GM18909 (cell line): ENCODE measurements at regions not wholly inside any gene's neighbourhood (a gene's known extent, or its start where the extent isn't known, plus 50 kb on each side); places are given as distances from the start of the nearest gene placed in this dataset.
"Not testable (repeated sequence)": the region's sequence is repeated elsewhere in the genome, so short reads cannot be mapped to it uniquely, and the experiment has no call there.

ENCODE experiments used
- ATAC-seq: cut with Tn5 transposase; IDR thresholded peaks from one replicate; pipeline ENCODE4 v1.9.1; 2021; ENCODE audit warnings: mild to moderate bottlenecking; ENCODE audit not compliant: unreplicated experiment, poor library complexity

DNA sequence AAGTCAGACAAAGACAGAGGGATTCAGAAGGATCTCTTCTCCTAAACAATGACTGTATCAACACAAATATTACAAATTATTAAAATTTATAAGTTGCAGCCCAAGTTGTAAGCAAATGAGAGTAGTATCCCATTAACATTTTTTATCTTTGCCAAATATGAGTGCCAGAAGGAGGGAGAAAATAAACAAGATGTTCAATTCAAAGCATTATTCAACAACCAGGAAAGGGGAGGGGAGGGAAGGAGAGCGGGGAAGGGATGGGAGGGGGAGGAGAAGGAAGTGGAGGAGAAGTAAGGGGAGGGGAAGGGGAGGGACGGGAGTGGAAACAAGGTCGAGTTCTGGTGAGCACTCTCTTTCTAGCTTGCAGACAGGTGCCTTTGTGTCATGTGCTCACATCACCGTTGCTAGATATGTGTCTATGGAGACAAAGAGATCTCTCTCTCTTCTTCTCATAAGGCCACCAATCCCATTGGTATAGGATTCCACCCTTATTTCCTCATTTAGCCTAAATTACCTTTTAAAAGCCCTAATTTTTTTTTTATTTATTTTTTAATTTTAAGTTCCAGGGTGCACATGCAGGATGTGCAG is 679.6 kb upstream of the CHAC2 start:
- no peak for ATAC-seq

DNA sequence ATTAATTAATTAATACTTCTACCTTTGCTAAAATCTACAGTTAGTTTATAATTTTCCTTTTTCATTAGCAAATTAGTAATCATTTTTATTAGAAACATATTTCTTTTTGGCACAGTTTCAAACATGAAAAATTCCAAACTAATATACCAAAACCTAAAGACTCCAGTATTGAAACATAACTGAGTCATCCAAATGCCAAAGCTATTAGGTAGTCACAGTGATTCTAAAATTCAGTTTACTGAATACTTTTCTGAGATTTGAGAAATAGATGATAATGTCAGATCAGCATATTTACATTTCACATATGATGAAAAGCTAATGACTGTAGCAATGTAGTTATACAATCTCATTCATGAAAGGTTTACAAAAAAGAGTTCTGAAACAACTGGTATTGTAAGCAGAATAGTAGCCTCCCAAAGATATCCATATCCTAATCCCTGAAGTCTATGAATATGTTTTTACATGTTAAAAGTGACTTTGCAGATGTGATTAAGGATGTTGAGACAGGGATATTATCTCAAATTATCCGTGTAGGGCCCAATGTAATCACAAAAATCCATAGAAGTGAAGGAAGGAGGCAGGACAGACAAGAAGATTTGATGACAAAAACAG is 680.2 kb upstream of the CHAC2 start:
- no peak for ATAC-seq

- no peak for ATAC-seq
These were observed 690.2 kb upstream of the CHAC2 start for GRCh38 chr2:53077413-53077812.

DNA sequence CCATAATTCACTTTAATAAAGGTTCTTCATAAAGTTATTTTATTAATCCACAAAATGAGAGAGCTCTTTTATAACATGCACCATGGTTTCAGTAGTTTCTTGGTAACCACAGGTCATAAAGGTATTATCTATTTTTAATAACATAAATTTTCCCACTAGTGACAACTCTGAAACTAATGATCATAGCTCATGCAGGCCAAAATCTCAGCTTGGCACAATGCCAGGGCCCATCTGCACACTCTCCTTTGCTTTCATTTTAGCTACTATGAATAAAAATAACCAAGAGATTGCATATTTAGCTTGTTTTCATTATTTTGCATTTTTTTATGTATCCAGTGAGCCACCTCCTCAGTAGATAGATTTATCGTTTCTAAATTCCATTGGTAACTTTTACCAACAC is 691.8 kb upstream of the CHAC2 start:
- no peak for ATAC-seq

GRCh38 chr2:53067533-53067932 is 700.1 kb upstream of the CHAC2 start:
- no peak for ATAC-seq

DNA sequence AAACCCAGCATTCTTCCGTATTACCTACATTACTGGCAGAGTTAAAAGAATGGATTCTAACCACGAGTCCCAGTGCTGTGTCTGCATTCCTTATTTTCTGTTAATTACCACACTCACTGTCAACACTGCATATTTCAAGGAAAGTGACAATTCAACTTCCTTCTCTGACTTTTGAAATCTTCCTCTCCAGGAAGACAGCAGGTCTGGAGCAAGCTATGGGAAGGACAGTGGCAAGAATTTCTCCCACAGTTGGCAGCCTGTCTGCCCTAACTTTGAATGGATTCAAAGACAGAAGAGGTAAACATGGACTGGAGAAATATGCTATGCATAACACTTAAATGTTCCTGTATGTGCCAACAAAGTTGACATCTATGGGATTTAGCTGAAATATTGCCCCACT is 700.5 kb upstream of the CHAC2 start:
- no peak for ATAC-seq

- ATAC-seq: no peak
These were observed 703.5 kb upstream of the CHAC2 start for GRCh38 chr2:53064154-53064553.

DNA sequence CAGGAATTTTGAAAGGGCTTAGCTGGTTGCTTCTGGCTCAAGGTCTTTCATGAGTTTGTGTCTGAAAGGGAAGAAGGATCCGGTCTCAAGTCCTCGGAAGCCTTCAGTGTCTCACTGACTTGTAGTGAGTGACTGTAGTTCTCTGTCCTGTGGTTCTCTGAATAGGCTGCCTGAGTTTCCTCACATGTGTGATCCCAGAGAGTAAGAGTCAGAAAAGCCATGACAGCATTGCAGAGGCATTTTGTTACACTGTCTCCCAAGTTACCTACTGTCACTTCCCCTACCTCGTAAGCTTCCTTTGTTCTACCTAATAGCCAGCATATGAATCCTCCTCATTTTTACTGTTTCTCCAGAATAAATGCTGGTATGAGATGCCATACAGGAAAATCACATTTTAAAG is 709.1 kb upstream of the CHAC2 start:
- no peak for ATAC-seq

- no peak for ATAC-seq
These were observed 713.7 kb upstream of the CHAC2 start for GRCh38 chr2:53053937-53054336.

DNA sequence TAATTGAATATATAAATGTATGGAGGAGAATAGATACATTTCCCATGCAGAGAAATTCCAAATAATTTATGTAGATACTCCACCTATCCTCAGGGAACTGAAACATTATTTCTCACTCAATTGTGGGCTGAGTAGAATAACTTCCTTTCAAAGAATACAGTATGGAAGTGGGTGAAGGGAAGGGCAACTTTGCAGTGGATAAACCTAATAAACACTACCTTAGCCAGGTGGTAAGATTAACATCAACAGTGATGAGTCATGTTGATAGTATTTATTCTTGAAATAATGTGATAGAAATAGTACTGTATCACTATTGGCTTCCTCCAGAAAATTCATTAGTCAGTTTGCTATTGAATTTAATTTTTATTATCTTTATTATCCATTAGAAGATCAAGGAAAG is 716.4 kb upstream of the CHAC2 start:
- no peak for ATAC-seq

DNA sequence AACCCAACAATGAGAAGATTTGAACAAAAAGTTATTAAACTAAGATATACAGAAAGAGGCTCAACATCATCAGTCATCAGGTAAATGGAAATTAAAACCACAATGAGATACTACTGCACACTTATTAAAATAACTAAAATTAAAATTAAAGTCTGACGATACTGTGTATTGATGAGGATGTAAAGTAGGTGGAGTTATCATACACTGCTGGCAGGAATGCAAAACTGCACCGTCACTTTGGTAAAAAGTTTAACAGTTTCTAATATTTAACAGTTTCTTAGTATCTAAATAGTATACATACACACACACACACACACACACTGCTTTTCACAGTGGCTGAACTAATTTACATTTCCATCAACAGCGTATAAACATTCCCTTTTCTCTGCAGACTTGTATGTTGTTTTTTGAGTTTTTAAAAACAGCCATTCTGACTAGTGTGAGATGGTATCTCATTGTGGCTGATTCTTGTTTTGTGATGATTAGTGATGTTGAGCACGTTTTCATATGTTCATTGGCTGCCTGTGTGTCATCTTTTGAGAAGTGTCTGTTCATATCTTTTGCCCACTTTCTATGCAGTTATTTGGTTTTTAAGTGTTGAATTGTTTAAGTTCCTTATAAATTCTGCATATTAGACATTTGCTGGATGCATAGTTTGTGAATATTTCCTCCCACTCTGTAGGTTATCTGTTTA is 726.9 kb upstream of the CHAC2 start:
- ATAC-seq: no peak

GRCh38 chr2:53036196-53036595 is 731.4 kb upstream of the CHAC2 start:
- no peak for ATAC-seq

- no peak for ATAC-seq
These were observed 732.5 kb upstream of the CHAC2 start for GRCh38 chr2:53035153-53035552.

- ATAC-seq: no peak
These were observed 734.2 kb upstream of the CHAC2 start for GRCh38 chr2:53033411-53033810.

- no peak for ATAC-seq
These were observed 738.7 kb upstream of the CHAC2 start for GRCh38 chr2:53028746-53029423.

DNA sequence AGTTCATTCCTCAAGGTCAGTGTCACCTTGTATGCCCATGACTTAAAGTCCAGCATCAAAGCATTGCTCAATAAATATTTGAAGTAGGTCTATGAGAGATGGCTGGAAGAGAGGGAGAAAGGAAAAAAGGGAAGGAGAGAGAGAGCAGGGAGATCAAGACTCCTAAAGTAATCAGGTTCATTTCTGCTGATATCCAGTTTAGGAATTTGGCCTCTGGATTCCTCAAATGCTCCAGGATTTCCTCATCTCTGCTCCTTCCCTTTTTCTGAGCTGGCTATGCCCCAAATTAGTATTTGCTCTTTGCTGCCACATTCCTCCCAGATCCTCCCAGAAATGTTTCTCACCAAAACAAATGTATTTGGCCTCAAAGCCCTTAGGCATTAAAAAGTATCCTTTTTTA is 739.4 kb upstream of the CHAC2 start:
- no peak for ATAC-seq

GRCh38 chr2:53022248-53022647 is 745.4 kb upstream of the CHAC2 start:
- ATAC-seq: not testable (repeated sequence)

GRCh38 chr2:53021828-53022227 is 745.8 kb upstream of the CHAC2 start:
- no peak for ATAC-seq

GRCh38 chr2:53021292-53021691 is 746.3 kb upstream of the CHAC2 start:
- no peak for ATAC-seq

DNA sequence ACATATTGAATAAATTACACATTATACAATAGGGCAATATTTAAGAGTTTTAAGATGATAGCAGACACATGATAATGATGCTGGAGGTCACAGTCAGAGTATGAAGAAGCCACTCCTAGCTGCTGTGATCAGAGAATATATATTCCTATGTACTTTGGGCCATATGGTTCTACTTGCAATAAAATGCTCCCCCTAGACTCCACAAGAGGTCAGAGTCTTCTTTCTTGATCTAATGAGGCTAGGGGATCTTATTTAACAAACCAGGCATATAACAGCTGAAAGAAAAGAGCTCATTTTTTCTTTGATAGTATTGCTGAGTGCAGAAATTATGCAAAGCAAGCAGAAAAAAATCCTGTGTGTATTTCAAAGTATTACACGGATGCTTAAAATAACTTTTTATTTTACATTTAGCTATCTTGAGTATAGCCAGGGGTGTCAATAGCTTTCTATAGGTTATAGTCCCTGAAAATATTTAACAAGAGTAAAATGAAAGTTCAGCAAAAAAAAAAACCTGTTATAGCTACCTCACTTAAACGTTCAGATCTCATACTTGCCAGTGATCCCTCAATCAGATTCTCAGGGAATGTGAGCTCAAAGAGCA is 748.7 kb upstream of the CHAC2 start:
- no peak for ATAC-seq

DNA sequence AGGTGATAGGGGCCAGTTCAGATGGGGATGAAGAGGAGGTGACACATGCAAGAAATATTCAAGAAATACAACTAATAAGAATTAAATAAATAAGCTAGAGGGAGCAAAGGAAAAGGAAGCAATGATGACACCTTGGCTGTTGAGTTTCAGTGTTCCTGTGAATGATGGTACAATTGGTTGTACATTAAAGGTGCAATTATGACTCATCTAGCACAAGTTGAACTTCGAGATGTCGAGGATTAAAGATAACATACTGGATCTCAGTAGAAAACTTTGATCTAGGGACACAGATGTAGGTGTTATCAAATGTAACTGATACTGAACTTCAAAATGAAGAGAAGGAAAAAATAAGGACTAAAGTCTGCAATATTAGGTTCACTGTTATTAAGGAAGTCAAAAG is 760.6 kb upstream of the CHAC2 start:
- no peak for ATAC-seq
